HG03139 (cell line): ENCODE measurements at regions not wholly inside any gene's neighbourhood (a gene's known extent, or its start where the extent isn't known, plus 50 kb on each side); places are given as distances from the start of the nearest gene placed in this dataset.
"Not testable (repeated sequence)": the region's sequence is repeated elsewhere in the genome, so short reads cannot be mapped to it uniquely, and the experiment has no call there.

ENCODE experiments used
- ATAC-seq: cut with Tn5 transposase; IDR thresholded peaks from one replicate; pipeline ENCODE4 v1.9.1; 2021; ENCODE audit not compliant: unreplicated experiment

DNA sequence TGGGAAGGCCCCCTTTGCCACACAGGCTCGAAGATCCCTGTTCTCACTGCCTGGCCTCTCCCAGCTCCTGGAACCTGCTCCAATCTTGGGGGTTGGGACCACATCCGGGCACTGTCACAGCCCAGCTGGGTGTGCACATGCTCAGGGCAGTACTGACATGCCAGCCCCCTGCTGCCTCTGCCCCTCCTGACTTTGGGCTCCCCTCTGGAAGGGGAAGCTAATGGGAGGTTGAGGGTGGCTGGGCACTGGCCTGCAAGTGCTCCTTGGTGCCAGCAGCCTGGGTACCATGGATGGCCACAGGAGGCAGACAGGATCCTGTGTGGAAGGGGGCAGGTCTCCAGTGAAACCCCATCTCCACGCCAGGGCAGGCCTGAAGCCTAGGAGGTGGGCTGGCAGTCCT, 126.1 kb upstream of the NOL4 start:
- no peak for ATAC-seq

DNA sequence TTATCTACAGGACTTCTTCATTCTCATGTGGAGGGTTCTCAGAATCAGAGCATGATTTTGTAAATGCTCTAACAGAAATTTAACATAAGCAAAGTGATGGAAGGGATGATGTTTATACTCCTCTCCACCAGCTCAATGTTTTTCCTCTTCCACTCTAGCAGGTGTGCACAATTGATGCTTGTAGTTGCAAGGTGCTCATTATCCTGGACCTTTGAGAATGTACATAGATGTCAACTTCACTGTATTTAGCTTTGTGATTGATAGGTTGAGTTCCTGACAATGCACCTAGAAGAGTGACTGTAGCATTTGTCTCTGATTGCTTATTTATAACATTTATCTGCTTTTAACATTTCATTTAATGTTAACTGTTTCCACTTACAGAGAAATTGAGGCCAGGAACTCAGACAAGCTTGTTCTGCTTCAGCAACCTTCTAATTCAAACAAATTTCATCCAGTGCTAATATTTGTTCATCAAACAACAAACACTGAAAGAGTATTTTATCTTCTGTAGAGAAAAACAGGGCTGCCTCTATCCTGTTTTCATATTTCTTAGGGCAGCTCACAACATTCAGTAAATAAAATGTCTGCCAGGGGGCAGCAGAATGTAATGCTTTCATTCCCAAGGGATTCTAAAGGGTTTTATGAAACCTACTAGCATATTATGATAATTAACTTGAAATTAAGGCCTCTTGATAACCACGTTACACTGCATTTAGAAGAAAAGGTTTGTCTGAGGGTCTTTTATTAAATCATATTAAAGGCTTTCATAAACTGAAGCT, 127.9 kb upstream of the NOL4 start:
- no peak for ATAC-seq

DNA sequence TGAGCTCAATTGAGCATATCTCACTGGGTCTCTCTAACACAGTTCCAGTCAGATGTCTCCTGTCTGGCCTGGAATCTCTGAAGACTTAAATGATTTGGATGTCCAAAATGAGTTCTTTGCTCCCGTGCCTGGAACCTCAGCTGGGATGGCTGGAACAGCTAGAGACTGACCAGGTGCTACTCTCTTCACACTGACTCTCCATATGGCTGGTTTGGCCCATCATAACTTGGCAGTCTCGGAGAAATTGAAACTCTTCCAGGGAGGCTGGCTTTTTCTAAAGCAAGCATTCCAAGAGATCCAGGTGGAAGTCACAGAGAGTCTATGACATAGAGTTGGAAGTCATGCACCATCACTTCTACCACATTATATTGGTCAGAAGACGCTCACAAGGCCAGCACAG, 129.6 kb upstream of the NOL4 start:
- no peak for ATAC-seq

DNA sequence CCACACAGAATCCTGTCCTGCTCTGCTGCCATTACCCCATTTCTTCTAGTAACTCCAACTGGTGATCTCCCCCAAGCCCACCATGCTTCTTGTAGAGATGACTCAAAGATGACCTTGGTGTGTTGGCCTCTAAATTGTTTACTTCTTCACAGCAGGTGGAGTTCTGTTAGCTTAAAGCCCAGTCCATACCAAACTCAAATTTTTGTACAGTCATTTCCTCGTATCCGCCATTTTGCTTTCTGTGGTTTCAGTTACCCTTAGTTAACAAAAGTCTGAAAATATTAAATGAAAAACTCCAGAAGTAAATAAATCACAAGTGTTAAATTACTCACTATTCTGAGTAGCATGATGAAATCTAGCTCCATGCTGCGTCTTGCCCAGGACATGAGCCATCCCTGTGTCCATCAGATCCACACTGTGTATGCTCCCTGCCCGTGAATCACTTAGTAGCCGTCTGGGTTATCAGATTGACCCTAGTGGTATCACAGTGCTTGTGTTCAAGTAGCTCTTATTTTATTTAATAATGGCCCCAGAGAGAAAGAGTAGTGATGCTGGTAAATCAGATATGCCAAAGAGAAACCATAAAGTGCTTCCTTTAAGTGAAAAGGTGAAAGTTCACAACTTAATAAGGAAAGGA, 133.3 kb upstream of the NOL4 start:
- ATAC-seq, result no peak

DNA sequence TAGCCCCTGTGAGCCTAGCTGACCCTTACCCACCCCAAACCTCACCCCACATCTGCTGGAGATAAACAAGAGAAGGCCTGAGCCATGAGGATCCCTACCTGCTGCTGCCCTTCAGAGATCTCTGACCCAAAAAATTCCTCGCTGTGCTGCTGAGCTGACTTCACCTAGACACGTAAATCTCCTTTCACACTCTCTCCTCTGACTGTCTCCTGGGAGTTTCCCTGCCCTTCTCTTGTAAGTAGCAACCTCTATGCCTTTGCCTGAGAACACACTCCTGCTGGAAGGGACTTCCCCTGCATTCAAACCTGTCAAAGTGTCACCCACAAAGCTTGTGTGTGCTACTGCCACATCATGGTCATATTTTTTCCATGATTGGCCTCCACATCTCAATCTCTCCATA, 134.2 kb upstream of the NOL4 start:
- peak; percentile 66 for ATAC-seq

DNA sequence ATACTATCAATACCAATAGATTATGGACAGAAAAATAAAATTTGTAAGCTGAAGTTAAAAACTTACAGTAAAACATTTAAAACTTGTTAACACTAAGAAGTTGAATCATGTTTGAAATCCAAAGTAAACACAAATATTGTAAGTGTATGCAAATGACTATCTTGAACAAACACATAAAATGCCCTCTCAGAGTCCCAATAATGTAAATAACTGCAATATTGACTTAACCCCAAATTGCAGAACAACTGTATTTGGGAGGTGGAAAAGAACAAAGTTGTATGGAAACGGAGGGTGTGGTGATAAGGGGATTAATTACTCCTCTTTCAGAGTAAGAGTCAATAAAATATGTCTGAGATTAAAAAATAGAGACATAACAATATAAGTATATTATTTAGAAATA, 140.0 kb upstream of the NOL4 start:
- no peak for ATAC-seq

DNA sequence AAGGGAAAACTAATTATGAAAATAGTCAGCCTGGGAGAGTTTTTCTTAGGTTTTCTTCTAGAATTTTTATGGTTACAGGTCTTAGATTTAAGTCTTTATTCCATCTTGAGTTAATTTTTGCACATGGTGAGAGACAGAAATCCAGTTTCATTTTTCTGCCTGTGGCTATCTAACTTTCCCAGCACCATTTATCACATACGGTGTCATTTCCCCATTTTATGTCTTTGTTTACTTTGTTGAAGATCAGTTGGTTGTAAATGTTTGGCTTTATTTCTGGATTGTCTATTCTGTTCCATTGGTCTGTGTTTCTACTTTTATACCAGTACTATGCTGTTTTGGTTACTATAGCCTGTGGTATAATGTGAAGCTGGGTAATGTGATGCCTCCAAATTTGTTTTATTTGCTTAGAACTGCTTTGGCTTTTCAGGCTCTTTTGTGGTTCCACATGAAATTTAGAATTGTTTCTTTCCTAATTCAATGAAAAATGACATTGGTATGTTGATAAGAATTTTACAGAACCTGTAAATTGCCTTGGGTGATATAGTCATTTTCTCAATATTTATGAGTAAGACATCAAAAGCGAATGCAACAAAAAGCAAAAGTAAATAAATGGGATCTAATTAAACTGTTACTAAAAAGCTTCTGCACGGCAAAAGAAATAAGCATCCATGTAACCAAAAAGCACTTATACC, 146.1 kb upstream of the NOL4 start:
- ATAC-seq, result no peak

DNA sequence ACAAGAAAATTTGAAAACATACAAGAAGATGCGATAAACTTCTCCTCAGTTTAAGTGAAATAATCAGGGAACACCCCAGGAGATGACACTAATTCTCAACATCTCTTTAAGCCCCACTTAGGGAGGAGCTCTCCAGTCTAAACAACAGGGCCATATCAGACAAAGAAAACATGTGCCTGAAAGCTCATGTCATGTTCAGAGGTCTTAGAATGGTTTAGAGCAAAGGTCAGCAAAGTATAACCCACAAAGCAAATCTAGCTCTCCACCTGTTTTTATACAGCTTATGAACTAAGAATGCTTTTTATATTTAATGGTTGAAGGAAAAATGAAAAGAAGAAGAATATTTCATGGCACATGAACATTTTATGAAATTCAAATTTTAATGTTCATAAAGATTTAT, 155.6 kb upstream of the NOL4 start:
- no peak for ATAC-seq

DNA sequence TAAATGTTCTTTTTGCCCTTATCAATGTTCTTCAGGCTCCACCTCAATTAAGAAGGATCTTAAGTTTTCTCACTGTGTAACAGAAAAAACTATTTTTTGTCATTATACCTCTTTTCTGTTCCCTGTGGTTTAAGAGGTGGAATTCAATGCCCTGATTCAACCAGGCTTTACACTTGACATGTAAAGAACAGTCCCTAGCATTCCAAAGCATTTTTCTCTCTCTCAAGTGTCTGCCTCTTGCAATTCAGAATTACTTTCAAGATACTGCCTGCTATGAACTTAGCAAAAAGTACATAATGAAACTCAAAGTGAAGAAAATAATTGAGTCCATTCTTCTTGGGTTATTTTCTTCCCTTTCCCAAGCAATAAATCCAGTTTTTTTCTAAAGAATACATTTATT, 160.6 kb upstream of the NOL4 start:
- no peak for ATAC-seq

DNA sequence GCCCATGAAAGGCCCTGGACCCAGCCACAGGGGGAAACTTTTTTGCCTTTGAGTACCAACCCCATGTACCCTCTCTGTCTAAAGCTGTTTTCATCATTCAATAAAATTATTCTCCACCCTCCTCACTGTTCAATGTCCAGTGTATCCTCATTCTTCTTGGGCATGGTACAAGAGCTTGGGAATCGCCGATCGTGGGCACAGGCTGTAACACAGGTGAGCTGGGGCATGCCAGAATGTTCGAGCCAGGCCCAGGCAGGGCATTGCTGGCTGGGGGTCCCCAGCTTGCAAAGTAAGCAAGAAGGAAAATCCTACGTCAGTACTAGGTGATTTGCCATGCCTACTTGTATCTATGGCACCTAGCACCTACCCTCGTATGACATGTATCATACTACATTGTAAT, 162.1 kb upstream of the NOL4 start:
- no peak for ATAC-seq

DNA sequence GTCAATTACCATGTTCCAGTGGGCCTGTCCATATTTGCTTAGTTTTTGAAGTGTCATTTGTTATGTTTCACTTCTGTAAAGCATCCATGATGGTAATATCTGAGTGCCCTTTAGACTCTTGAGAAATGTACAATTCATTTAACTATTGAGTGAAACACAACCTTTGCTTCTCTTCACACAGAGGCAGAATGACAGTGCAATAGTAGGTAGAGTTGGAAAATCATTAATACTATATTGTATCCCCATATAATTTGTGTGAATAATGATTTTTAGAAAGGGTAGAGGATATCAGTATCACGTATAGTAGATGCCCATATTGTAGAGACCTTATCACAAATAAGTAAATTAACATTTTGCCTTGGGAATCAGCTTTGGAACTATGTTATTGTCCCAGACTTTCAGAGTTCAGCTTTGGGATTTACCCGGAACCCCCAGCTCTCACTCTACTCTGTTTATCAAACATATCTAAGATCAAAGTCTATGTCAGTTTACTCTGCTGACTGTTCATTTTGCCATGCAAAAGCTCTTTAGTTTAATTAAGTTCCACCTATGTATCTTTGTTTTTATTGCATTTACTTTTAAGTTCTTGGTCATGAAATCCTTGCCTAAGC, 172.7 kb upstream of the NOL4 start:
- no peak for ATAC-seq

DNA sequence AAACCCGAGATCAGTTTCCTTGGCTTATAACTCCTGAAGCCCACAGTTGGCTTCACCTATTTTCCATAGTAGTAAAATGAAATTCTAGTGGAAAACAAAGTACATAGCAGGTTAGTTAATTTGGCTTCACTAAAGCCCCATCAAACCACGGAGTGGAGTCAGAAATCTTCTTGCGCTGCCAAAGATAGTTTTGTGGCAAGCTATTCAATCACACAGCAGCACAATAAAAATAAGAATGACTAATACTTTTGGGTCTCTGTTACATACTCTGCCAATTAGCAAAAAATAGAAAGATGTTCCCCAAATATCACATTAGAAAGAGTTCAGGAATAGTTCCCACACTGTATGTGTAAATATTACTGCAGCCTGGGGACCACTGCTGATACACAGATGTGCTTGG, 175.2 kb upstream of the NOL4 start:
- ATAC-seq, result no peak

DNA sequence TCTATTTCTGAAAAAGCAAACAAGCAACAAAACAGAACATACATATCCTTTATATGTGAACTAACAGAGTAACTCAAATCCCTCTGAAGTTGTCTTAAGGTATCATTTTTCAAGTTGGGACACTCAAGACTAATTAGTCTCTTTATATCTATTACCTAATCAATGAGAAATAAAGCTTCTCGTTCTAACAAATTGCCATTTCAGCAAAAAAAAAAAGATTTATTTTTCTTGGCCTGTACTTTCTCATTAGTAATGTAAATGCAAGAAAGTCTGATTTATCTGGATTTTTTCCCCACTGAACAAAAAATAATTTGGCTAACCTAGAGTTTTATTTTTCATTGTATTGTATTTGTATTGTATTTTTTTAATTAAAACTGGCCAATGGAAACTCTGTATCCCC, 176.1 kb upstream of the NOL4 start:
- no peak for ATAC-seq

DNA sequence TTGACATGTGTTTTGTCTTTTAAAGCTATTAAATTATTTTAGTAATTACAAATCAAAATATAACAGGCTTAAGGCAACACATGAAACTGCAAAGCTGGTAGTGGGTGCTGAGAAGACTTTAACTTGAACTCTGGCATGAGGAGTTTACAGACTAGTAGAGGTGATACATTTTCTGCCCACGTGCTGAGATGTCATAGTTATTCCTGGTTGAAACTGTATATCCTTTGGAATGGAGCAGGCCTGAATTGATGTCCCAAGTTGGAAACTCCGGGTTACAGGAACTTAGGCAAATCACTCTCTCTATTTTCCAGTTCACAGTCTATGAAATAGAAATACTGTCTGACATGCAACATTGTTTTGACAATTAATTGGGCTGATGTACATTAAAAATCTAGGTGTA, 177.1 kb upstream of the NOL4 start:
- ATAC-seq, result no peak

DNA sequence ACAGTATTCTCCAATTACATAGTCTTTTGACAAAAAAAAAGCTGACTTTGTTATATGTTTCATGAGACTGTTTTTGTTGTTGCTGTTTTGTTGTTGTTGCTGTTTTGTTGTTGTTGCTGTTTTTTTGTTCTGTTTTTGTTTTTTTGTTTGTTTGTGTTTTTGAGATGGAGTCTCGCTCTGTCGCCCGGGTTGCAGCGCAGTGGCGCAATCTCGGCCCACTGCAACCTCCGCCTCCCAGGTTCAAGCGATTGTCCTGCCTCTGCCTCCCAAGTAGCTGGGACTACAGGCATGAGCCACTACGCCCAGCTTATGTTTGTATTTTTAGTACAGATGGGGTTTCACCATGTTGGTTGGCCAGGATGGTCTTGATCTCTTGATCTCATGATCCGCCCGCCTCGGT, 182.8 kb upstream of the NOL4 start:
- ATAC-seq, result not testable (repeated sequence)

DNA sequence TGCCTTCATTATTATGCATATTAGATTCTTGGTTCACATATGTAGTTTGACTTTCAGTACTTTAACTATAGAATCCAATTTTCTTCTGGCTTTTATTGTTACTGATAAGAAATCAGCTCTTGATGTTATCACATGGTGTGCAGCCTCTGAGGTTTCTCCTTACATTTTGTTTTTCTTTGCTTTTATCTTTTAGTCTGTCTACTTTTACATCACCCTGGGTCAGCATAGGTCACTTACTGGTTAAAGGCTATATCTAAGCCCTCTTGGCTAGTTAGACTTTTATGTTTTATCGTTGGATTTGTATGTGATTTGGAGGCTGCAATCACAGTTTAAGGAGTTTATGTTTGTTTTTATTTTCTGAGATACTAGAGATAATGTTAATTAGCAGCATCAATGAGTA, 187.2 kb upstream of the NOL4 start:
- no peak for ATAC-seq

DNA sequence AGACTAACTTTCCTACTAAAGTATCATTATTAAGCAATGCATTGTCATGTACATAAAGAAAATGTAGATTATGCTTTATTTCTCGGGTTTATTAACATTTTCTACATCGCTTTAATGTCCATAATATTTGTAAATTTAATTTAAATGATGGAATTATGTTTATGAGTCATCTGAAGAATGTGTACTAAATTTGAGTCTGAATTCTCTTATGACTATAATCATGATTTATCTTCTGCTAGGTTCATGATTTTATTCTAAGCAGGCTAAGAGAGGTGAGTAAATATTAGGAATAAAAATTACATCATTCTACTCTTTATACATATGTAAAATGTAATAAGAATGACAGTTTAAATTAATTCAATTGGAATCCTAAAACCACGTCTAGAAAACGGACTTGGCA, 206.3 kb upstream of the NOL4 start:
- no peak for ATAC-seq

DNA sequence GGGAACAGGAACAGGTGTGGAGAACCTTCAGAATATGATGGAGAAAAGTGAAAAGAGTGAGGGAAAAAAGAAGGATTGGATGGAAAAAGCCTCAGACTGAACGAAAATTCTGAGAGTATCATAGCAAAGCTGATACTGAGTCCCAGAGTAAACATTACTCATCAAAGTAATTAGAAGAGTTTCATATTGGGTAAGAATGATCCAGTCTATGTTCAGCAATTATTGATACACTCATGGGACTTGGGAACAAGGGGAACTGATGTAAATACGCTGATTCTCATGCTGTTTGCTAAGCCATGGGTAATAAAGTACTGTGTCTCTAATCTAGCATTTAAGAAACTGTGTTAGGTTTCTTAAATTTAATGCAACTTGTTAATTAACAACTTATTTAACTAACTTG, 219.9 kb upstream of the NOL4 start:
- ATAC-seq, result no peak

DNA sequence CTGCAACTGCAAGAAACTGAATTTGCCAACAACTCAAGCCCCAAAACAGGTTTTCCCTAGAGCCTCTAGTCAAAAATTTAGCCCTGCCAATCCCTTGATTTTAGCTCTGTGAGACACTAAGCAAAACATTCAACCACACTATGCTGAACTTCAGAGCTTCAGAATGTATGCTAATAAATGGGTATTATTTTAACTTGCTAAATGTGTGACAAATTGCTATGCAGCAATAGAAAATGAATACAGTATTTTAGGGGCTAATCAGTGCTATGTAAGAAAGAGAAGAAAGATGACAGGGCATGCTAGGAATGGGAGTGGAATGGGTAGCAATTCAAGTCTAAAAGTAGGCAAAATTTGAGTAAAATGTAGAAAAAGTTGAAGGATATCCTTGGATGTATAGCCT, 223.9 kb upstream of the NOL4 start:
- no peak for ATAC-seq

DNA sequence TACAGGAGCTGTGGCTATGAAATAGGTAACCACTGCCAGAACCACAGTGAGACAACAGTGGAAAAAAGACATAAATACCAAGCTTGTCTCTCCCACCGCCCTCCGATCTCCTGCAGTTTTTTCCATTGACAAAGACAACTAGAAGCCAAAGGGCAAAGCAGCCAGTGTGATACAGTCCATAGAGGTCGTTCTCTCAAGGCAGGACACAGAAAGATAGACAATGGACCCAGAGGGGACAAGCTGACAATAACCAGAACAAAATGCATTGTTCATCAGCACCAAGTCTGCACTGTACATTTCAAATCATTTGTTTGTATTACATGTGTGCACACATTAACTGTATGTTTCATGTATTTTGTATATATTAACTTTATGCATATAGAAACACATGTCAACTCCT, 233.0 kb upstream of the NOL4 start:
- no peak for ATAC-seq

DNA sequence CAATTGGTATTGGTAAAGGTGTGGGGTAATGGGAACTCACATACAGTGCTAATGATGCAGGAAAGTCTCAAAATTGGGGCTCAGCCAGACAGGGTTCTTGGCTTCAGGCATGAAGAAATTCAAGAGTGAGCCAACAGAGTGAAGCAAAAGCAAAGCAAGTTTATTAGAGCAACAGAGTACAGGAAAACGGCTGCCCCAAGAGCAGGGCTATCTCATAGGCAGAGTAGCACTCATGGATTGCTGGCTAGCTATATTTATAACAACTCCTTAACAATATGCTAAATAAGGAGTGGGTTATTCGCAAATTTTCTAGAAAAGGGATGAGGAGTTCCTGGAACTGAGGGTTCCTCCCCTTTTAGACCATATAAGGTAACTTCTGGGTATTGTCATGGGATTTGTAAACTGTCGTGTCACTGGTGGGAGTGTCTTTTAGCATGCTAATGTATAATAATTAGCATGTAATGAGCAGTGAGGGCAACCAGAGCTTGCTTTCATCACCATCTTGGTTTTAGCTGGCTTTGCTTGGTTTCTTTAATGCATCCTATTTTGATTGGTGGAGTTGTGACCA, 233.8 kb upstream of the NOL4 start:
- ATAC-seq, result no peak

DNA sequence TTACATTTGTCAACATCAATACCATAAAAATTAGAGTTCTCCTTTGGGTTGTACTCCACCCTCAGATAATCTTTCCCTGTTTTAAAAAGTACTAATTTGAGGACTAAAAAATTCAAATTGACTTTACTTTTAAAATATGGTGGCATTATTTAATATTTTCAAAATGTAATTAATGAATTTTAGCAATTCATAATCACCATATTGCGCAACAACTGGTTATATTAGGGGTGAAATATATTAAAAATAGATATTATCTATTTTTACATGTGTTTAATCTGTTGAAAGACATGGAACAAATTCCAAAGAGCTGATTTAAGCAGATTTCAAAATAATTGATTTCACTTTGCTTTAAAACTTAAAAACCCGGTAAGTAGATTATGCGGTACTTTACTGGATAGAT, 236.6 kb upstream of the NOL4 start:
- no peak for ATAC-seq
